Mucosa of rectum (tissue), 2 donors: ENCODE measurements at regions not wholly inside any gene's neighbourhood (a gene's known extent, or its start where the extent isn't known, plus 50 kb on each side); places are given as distances from the start of the nearest gene placed in this dataset.

Experiments used
- H3K27ac ChIP-seq, 2 donors: one replicate each; pipeline ENCODE4 v1.7.0; 2013; ENCODE audit warnings: inconsistent platforms in 2 of 2, low read depth in 2 of 2, low read length in 2 of 2
- H3K27me3 ChIP-seq, 2 donors: one replicate each; pipeline ENCODE4 v1.7.0; 2013; ENCODE audit warnings: low read length in 2 of 2; ENCODE audit not compliant: control insufficient read depth in 2 of 2, insufficient read depth in 2 of 2
- H3K36me3 ChIP-seq, 2 donors: one replicate each; pipeline ENCODE4 v1.7.0; 2013; ENCODE audit warnings: low read length in 2 of 2; ENCODE audit not compliant: control insufficient read depth in 2 of 2, insufficient read depth in 2 of 2
- H3K4me1 ChIP-seq, 2 donors: one replicate each; pipeline ENCODE4 v1.7.0; 2013; ENCODE audit warnings: low read length in 2 of 2, mild to moderate bottlenecking in 1 of 2; ENCODE audit not compliant: control insufficient read depth in 2 of 2, insufficient read depth in 2 of 2
- H3K4me3 ChIP-seq, 2 donors: one replicate each; pipeline ENCODE4 v1.7.0; 2013; ENCODE audit warnings: low read length in 2 of 2
- H3K9ac ChIP-seq, 2 donors: one replicate each; pipeline ENCODE4 v1.7.0; 2013; ENCODE audit warnings: low read length in 2 of 2, low read depth in 1 of 2, mild to moderate bottlenecking in 1 of 2
- H3K9me3 ChIP-seq, 2 donors: one replicate each; pipeline ENCODE4 v1.7.0; 2013; ENCODE audit warnings: low read length in 2 of 2; ENCODE audit not compliant: control insufficient read depth in 2 of 2
- donor health status: healthy.
- donor health status: Normal muscosa, but diverticular disease.

GRCh38 chrX:4253092-4253491 is 539.6 kb upstream of the PRKX start:
- Histone ChIP-seq H3K9ac (no peak overlapping the region), H3K9me3 (no peaks in the 10 kb centered on the region), H3K36me3 (no peaks in the 10 kb centered on the region), H3K27me3 (no peaks in the 10 kb centered on the region), H3K4me1 (no peaks in the 10 kb centered on the region), H3K27ac (no peak overlapping the region), H3K4me3 (no peak overlapping the region)

DNA sequence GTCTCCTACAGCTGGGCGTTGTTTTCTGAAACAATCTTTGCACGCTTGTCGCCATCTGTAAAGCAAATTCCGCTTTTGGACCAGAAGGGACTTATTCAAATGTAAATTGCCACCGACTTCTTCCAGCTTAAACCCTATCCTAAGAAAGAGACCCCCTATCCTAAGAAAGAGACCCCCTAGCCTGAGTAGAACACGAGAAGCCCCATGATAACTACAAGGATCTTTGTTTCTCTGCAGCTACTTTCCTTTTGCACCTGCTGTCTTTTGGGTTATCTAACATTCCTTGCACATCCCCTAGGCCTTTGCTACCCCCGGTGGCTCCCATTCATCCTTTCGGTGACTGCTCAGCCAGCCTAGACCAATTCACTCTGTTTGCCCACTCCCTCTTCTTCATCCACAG is 536.0 kb upstream of the PRKX start:
- Histone ChIP-seq H3K36me3 (no peaks in the 10 kb centered on the region), H3K4me1 (no peaks in the 10 kb centered on the region), H3K9ac (no peak overlapping the region), H3K27ac (no peak overlapping the region), H3K9me3 (no peaks in the 10 kb centered on the region), H3K27me3 (no peaks in the 10 kb centered on the region), H3K4me3 (no peak overlapping the region)

DNA sequence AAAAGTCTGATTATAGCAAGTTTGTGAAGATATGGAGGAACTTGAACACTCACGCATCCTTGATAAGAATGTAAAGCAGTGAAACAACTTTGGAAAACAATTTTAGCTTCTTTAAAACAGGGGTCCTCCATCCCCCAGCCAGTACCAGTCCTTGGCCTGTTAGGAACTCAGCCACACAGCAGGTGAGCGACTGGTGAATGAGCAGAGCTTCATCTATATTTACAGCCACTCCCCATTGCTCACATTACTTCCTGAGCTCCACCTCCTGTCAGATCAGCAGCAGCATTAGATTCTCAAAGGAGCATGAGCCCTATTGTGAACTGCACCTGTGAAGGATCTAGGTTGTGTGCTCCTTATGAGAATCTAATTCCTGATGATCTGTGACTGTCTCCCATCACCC is 530.3 kb upstream of the PRKX start:
- no peak overlapping the region for H3K4me3 ChIP-seq
- no peaks in the 10 kb centered on the region for H3K4me1 ChIP-seq
- peaks cover 7 to 15% of the 10 kb centered on the region in 2 donors for H3K9me3 ChIP-seq
- no peak overlapping the region for H3K9ac ChIP-seq
- H3K27me3 ChIP-seq: no peaks in the 10 kb centered on the region
- no peak overlapping the region for H3K27ac ChIP-seq
- H3K36me3 ChIP-seq: no peaks in the 10 kb centered on the region

GRCh38 chrX:4240541-4241194 is 527.2 kb upstream of the PRKX start:
- Histone ChIP-seq H3K27me3 (no peaks in the 10 kb centered on the region), H3K36me3 (no peaks in the 10 kb centered on the region), H3K4me3 (peak overlapping the region in 1 of 2 donors; percentile 53), H3K4me1 (no peaks in the 10 kb centered on the region), H3K9me3 (peaks cover 7 to 15% of the 10 kb centered on the region in 2 donors), H3K9ac (no peak overlapping the region), H3K27ac (no peak overlapping the region)

DNA sequence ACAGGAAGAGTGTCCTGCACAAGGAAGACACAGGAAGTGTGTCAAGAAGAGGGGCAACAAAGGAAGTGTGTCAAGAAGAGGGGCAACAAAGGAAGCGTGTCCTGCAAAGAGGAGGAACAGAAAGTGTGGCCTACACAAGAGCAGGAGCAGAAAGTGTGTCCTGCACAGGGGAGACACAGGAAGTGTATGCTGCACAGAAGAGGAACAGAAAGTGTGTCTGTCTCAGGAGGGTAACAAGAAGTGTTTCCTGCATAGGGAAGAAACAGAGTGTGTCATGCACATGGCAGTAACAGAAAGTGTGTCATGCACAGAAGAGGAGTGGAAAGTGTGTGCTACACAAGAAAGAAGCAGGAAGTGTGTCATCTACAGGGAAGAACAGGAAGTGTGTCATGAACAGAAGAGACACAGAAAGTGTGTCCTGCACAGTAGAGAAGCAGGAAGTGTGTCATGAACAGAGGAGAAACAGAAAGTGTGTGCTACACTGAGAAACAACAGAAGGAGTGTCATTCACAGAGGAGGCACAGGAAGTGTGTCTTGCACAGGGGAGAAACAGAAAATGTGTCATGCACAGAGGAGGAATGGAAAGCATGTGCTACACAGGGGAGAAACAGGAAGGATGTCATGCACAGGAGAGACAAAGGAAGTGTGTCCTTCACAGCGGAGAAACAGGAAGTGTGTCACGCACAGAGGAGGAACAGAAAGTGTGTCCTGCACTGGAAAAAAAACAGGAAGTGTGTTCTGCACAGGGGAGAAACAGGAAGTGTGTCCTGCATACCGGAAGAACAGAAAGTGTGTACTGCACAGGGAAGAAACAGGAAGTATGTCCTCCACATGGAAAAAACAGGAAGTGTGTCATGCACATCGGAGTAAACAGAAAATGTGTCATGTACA is 526.4 kb upstream of the PRKX start:
- no peaks in the 10 kb centered on the region for H3K4me1 ChIP-seq
- no peak overlapping the region for H3K9ac ChIP-seq
- peaks cover 7 to 15% of the 10 kb centered on the region in 2 donors for H3K9me3 ChIP-seq
- no peaks in the 10 kb centered on the region for H3K27me3 ChIP-seq
- H3K36me3 ChIP-seq: no peaks in the 10 kb centered on the region
- H3K27ac ChIP-seq: no peak overlapping the region
- H3K4me3 ChIP-seq: peak overlapping the region in 1 of 2 donors; percentile 53

GRCh38 chrX:4238916-4239315 is 525.5 kb upstream of the PRKX start:
- Histone ChIP-seq H3K36me3 (no peaks in the 10 kb centered on the region), H3K27ac (no peak overlapping the region), H3K9ac (no peak overlapping the region), H3K9me3 (peaks cover 7 to 15% of the 10 kb centered on the region in 2 donors), H3K4me1 (no peaks in the 10 kb centered on the region), H3K27me3 (no peaks in the 10 kb centered on the region), H3K4me3 (no peak overlapping the region)

DNA sequence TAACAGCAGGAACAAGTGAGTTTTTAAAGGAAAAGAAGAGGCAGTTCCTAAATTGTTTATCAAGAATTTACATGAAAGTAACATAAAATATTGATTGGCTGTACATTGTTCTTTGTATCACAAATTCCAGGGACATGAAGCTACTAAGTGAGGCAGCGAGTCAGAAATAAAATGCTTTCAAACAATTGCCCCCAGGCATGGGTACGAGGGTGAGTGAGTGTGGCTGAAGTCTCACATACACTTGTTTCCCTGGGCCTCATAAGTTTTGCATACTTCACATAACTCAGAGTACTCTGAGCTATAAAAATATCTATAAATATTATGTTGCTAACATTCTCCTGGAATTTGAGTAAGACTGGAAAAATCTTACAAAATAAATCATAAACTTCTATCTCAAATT is 511.6 kb upstream of the PRKX start:
- Histone ChIP-seq H3K4me1 (no peaks in the 10 kb centered on the region), H3K4me3 (no peak overlapping the region)

GRCh38 chrX:4206941-4207340 is 493.5 kb upstream of the PRKX start:
- Histone ChIP-seq H3K9me3 (no peaks in the 10 kb centered on the region), H3K36me3 (no peaks in the 10 kb centered on the region), H3K27me3 (no peaks in the 10 kb centered on the region), H3K9ac (no peak overlapping the region), H3K4me3 (no peak overlapping the region), H3K4me1 (no peaks in the 10 kb centered on the region), H3K27ac (no peak overlapping the region)

More for the DNA sequence above, 511.6 kb upstream of the PRKX start:
- Histone ChIP-seq H3K9me3 (no peaks in the 10 kb centered on the region), H3K27me3 (no peaks in the 10 kb centered on the region), H3K27ac (no peak overlapping the region), H3K9ac (no peak overlapping the region), H3K36me3 (no peaks in the 10 kb centered on the region)

- Histone ChIP-seq H3K27me3 (no peaks in the 10 kb centered on the region), H3K9ac (no peak overlapping the region), H3K36me3 (no peaks in the 10 kb centered on the region), H3K4me1 (no peaks in the 10 kb centered on the region), H3K9me3 (no peaks in the 10 kb centered on the region), H3K4me3 (no peak overlapping the region), H3K27ac (no peak overlapping the region)
These were observed 484.5 kb upstream of the PRKX start for GRCh38 chrX:4197971-4198370.

DNA sequence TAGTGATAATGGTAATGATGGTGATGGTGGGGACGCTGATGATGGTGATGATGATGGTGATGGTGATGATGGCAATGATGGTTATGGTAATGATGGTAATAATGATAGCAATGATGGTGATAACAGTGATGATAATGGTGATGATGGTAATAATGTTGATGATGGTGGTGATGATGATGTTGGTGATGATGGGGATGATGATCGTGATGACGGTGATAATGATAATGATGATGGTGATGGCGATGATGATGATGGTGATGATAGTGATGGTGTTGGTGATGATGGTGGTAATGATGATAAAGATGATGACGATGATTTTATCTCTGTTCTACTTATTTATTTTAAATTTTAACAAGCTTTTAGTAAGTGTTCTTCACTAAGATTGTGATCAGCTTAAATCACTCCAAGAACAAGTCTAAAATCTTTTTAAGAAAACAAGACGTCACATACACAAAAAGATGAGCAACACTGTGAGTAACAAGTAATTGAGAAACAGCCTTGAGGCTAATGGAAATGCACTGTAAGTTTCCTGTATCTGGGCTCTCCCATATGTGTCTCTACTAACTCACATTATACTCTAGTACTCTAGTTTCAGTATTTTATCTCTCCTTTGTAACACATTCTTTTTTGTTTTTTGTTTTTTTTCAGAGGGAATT is 480.2 kb upstream of the PRKX start:
- Histone ChIP-seq H3K9ac (no peak overlapping the region), H3K27me3 (no peaks in the 10 kb centered on the region), H3K36me3 (no peaks in the 10 kb centered on the region), H3K27ac (no peak overlapping the region), H3K4me3 (no peak overlapping the region), H3K9me3 (no peaks in the 10 kb centered on the region), H3K4me1 (no peaks in the 10 kb centered on the region)
